Activated CD8-positive, alpha-beta T cell treated with anti-CD3 and anti-CD28 coated beads for 36 hours (primary cell): ENCODE measurements at regions not wholly inside any gene's neighbourhood (a gene's known extent, or its start where the extent isn't known, plus 50 kb on each side); places are given as distances from the start of the nearest gene placed in this dataset.

Experiments
- ATAC-seq: fragments of 200-7000 bp; cut with Tn5 transposase; one replicate; pipeline ENCODE4 v1.10.0; 2021; ENCODE audit warnings: mild to moderate bottlenecking, moderate library complexity
- CTCF ChIA-PET: fragments of 350-600 bp; sonication (Branson Sonifier 250); formaldehyde crosslinking; loops from one replicate; lab custom pipeline; 2021; ENCODE audit warnings: antibody characterized with exemption; lab: Charles Lee
- POLR2A ChIA-PET: fragments of 350-600 bp; sonication (Branson Sonifier 250); formaldehyde crosslinking; loops from one replicate; lab custom pipeline; 2021; ENCODE audit warnings: antibody characterized with exemption; lab: Charles Lee
- DNase-seq: peaks from one replicate; pipeline ENCODE4 v3.0.0-alpha.2; 2020
- H3K27ac Mint-ChIP-seq: one replicate; pipeline ENCODE4 v1.8.0; 2021; ENCODE audit warnings: mild to moderate bottlenecking, mixed read lengths
- H3K27me3 Mint-ChIP-seq: one replicate; pipeline ENCODE4 v1.8.0; 2021; ENCODE audit warnings: mixed read lengths
- H3K36me3 Mint-ChIP-seq: one replicate; pipeline ENCODE4 v1.8.0; 2021; ENCODE audit warnings: low read depth, mixed read lengths
- H3K4me1 Mint-ChIP-seq: one replicate; pipeline ENCODE4 v1.8.0; 2021; ENCODE audit warnings: low read depth, mixed read lengths
- H3K4me3 Mint-ChIP-seq: one replicate; pipeline ENCODE4 v1.8.0; 2021; ENCODE audit warnings: mild to moderate bottlenecking, moderate library complexity, mixed read lengths
- H3K9me3 Mint-ChIP-seq: one replicate; pipeline ENCODE4 v1.8.0; 2021; ENCODE audit warnings: mixed read lengths
- CTCF ChIP-seq: fragments of 200-600 bp; IDR thresholded peaks from one replicate; pipeline ENCODE4 v1.8.0; 2022; ENCODE audit warnings: antibody characterized with exemption, mild to moderate bottlenecking
- intact Hi-C: fragments of 100-400 bp; cut with micrococcal nuclease; formaldehyde crosslinking; loops from one replicate; pipeline ENCODE4 v1.10.0; 2022

GRCh38 chr6:153872946-153873345, 166.1 kb upstream of the OPRM1 start:
- H3K36me3 Mint-ChIP-seq, result no peaks in the 10 kb centered on the region
- POLR2A ChIA-PET, result no interaction called here

GRCh38 chr6:153862927-153863326, 176.1 kb upstream of the OPRM1 start:
- H3K36me3 Mint-ChIP-seq, result no peaks in the 10 kb centered on the region
- H3K27ac Mint-ChIP-seq, result no peak overlapping the region
- ATAC-seq (no peak), DNase-seq (no peak)
- CTCF ChIA-PET, result no interaction called here
- TF ChIP-seq CTCF, result no peak
- H3K27me3 Mint-ChIP-seq, result no peaks in the 10 kb centered on the region
- no peaks in the 10 kb centered on the region for H3K9me3 Mint-ChIP-seq
- no peaks in the 10 kb centered on the region for H3K4me1 Mint-ChIP-seq
- H3K4me3 Mint-ChIP-seq, result no peak overlapping the region
- POLR2A ChIA-PET, result no interaction called here
- intact Hi-C loops, result no loop called here

More at GRCh38 chr6:153872946-153873345, 166.1 kb upstream of the OPRM1 start:
- no peak for TF ChIP-seq CTCF
- H3K4me1 Mint-ChIP-seq, result no peaks in the 10 kb centered on the region
- intact Hi-C loops, result no loop called here
- CTCF ChIA-PET, result no interaction called here
- peaks cover 6% of the 10 kb centered on the region for H3K9me3 Mint-ChIP-seq
- DNase-seq, result no peak
- no peak for ATAC-seq
- H3K27me3 Mint-ChIP-seq, result peaks cover 3% of the 10 kb centered on the region
- H3K4me3 Mint-ChIP-seq, result no peak overlapping the region
- no peak overlapping the region for H3K27ac Mint-ChIP-seq

GRCh38 chr6:153862139-153862538, 176.9 kb upstream of the OPRM1 start:
- Mint-ChIP-seq H3K36me3 (no peaks in the 10 kb centered on the region), H3K9me3 (no peaks in the 10 kb centered on the region), H3K27me3 (no peaks in the 10 kb centered on the region), H3K4me1 (no peaks in the 10 kb centered on the region), H3K27ac (no peak overlapping the region), H3K4me3 (no peak overlapping the region)
- no peak for TF ChIP-seq CTCF
- intact Hi-C loops, result no loop called here
- CTCF ChIA-PET, result no interaction called here
- DNase-seq (no peak), ATAC-seq (no peak)
- POLR2A ChIA-PET, result no interaction called here

- ChIA-PET POLR2A (no interaction called here), CTCF (no interaction called here)
- no peak for DNase-seq
- no peaks in the 10 kb centered on the region for H3K4me1 Mint-ChIP-seq
- H3K27me3 Mint-ChIP-seq, result no peaks in the 10 kb centered on the region
- H3K4me3 Mint-ChIP-seq, result no peak overlapping the region
- no peak for TF ChIP-seq CTCF
- no peaks in the 10 kb centered on the region for H3K36me3 Mint-ChIP-seq
- H3K27ac Mint-ChIP-seq, result no peak overlapping the region
- H3K9me3 Mint-ChIP-seq, result no peaks in the 10 kb centered on the region
- ATAC-seq, result no peak
- intact Hi-C loops, result no loop called here
Observed at GRCh38 chr6:153858529-153858928, 180.5 kb upstream of the OPRM1 start.

GRCh38 chr6:153856929-153857376, 182.1 kb upstream of the OPRM1 start:
- H3K36me3 Mint-ChIP-seq, result no peaks in the 10 kb centered on the region
- POLR2A ChIA-PET, result no interaction called here
- no peak for ATAC-seq
- intact Hi-C loops, result no loop called here
- no peak overlapping the region for H3K4me3 Mint-ChIP-seq
- no peaks in the 10 kb centered on the region for H3K27me3 Mint-ChIP-seq
- TF ChIP-seq CTCF, result no peak
- H3K27ac Mint-ChIP-seq, result no peak overlapping the region
- CTCF ChIA-PET, result no interaction called here
- no peaks in the 10 kb centered on the region for H3K9me3 Mint-ChIP-seq
- DNase-seq, result no peak
- no peaks in the 10 kb centered on the region for H3K4me1 Mint-ChIP-seq
